Duodenal mucosa (tissue), 2 donors: ENCODE measurements at regions not wholly inside any gene's neighbourhood (a gene's known extent, or its start where the extent isn't known, plus 50 kb on each side); places are given as distances from the start of the nearest gene placed in this dataset.

Experiments used
- H3K27ac ChIP-seq: one replicate; pipeline ENCODE4 v1.7.0; 2013; ENCODE audit warnings: low read depth, low read length
- H3K27me3 ChIP-seq, 2 donors: one replicate each; pipeline ENCODE4 v1.7.0; 2013; ENCODE audit warnings: low read length in 2 of 2, control low read depth in 1 of 2; ENCODE audit not compliant: insufficient read depth in 2 of 2, control insufficient read depth in 1 of 2
- H3K36me3 ChIP-seq, 2 donors: one replicate each; pipeline ENCODE4 v1.7.0; 2013; ENCODE audit warnings: low read length in 2 of 2, control low read depth in 1 of 2; ENCODE audit not compliant: insufficient read depth in 2 of 2, control insufficient read depth in 1 of 2
- H3K4me1 ChIP-seq, 2 donors: one replicate each; pipeline ENCODE4 v1.7.0; 2013; ENCODE audit warnings: low read length in 2 of 2, control low read depth in 1 of 2; ENCODE audit not compliant: insufficient read depth in 2 of 2, control insufficient read depth in 1 of 2
- H3K4me3 ChIP-seq, 2 donors: one replicate each; pipeline ENCODE4 v1.7.0; 2013; ENCODE audit warnings: low read length in 2 of 2, low read depth in 1 of 2
- H3K9ac ChIP-seq, 2 donors: one replicate each; pipeline ENCODE4 v1.7.0; 2013; ENCODE audit warnings: low read length in 2 of 2, low read depth in 1 of 2
- H3K9me3 ChIP-seq, 2 donors: one replicate each; pipeline ENCODE4 v1.7.0; 2013; ENCODE audit warnings: low read length in 2 of 2, control low read depth in 1 of 2; ENCODE audit not compliant: control insufficient read depth in 1 of 2

DNA sequence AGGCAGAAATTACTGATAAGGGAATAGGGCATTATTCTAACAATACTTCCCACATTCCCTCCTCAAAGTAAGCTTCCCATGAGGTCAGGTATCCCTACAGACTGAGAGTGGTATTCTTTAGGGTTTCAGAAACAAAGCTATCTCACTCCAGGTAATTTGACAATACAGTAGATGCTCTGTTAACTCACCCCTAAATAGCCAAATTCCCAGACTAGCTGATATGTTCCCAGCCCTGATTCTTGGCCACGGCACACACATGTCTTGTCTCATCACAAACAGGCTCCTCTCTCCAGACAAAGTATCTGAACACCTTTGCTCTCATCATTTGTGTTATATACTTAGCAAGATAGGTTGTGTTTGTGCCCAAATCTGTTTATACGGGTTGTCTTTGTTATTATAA, 139.9 kb downstream of the ZNF608 start:
- no peaks in the 10 kb centered on the region for H3K9me3 ChIP-seq
- H3K36me3 ChIP-seq = no peaks in the 10 kb centered on the region
- H3K9ac ChIP-seq = no peak overlapping the region
- H3K27me3 ChIP-seq = no peaks in the 10 kb centered on the region
- H3K27ac ChIP-seq = no peak overlapping the region
- no peaks in the 10 kb centered on the region for H3K4me1 ChIP-seq
- no peak overlapping the region for H3K4me3 ChIP-seq

DNA sequence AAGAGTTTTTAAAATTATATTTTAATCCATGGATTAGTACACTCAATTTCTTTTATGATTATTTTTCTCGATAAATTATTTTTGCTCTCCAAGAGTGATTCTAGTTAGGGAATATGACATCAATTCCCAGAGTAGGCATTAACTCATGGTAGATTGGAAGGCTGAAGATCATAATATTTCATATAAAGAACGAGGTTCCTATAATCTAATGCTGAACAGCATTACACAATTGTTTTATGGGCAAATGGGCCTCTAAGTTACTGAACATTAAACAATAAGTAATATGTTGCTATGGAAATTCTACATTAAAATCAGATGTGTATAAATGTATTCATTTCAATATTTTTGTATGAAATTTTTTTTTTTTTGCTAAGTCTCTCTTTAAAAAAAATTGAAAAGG, 140.3 kb downstream of the ZNF608 start:
- Histone ChIP-seq H3K27ac (no peak overlapping the region), H3K27me3 (no peaks in the 10 kb centered on the region), H3K4me1 (no peaks in the 10 kb centered on the region), H3K9me3 (no peaks in the 10 kb centered on the region), H3K4me3 (no peak overlapping the region), H3K36me3 (no peaks in the 10 kb centered on the region), H3K9ac (no peak overlapping the region)

DNA sequence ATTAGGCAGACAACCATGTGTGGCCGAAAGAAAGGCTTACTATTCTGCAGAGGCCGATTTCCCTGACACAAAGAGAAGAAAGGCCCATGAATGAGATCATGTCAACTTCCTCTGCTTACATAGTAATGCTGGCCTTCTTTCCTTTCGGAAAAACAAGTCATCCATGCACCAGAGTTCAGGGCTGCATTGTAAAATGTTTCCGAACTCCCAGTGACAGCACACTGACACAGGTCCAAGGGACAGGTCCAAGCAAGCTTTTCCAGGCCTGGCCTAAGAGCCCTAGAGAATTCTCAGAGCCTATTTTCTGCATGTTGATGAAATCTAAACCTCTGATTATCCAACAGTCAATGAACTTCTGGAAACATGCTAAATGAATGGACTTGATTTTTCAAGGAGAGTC, 140.9 kb downstream of the ZNF608 start:
- H3K4me3 ChIP-seq = no peak overlapping the region
- H3K9ac ChIP-seq = no peak overlapping the region
- H3K9me3 ChIP-seq = no peaks in the 10 kb centered on the region
- no peaks in the 10 kb centered on the region for H3K36me3 ChIP-seq
- H3K27me3 ChIP-seq = no peaks in the 10 kb centered on the region
- no peaks in the 10 kb centered on the region for H3K4me1 ChIP-seq
- H3K27ac ChIP-seq = no peak overlapping the region

DNA sequence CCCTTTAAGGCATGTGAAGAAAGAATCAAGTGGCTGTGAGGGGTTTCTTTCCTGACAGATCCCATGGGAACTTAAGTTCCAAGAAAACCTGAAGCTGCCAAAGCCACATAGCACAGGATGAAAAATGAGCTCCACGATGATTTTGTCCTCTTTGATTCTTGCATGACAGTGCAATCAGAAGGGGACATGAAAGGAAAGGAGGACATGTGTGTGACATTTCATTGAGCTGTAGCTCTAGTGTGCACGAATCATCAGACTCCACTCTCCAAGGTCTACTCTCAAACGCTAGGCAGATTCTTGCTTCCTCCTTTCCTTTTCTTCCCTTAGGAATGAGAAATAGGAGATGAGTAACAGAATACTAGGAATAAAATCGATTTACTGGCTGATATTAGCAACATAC, 142.0 kb downstream of the ZNF608 start:
- Histone ChIP-seq H3K27me3 (no peaks in the 10 kb centered on the region), H3K27ac (no peak overlapping the region)

DNA sequence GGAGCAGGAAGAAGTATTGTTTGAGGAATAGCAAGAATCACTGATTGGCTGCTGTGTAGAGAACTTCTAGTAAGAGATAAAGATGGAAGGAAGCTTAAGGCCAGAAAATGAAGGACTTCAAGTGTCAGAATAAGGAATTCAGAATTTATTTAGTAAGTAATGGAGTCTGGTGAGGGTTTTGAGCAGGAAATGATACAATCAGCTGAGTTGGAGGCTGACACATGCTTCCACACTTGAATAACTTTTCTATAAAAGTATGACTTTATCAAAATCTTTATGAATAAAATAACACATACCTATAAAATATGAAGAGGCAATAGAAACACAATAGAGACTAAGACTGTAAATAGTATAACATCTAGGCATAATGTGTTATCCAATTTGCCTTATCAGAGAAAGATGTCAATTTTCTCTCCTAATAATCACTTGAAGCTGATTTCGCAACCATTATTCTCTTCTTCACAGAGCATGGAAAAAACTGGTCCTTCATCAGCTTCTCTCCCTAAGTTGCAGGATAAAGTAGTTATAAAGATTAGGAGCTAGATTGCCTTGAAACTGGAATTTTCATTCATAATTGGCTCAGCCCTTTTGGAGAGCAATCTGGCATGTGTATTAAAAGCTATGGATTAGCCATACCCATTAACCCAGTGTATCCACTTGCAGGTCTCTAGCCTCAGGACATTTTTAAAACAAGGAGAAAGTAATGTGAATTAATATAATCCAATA, 143.4 kb downstream of the ZNF608 start:
- no peaks in the 10 kb centered on the region for H3K36me3 ChIP-seq
- peaks cover 0 to 14% of the 10 kb centered on the region in 2 donors for H3K4me1 ChIP-seq
- no peak overlapping the region for H3K4me3 ChIP-seq

More for the DNA sequence above, 142.0 kb downstream of the ZNF608 start:
- Histone ChIP-seq H3K36me3 (no peaks in the 10 kb centered on the region), H3K4me1 (peaks cover 0 to 8% of the 10 kb centered on the region in 2 donors), H3K4me3 (no peak overlapping the region), H3K9ac (no peak overlapping the region), H3K9me3 (no peaks in the 10 kb centered on the region)

DNA sequence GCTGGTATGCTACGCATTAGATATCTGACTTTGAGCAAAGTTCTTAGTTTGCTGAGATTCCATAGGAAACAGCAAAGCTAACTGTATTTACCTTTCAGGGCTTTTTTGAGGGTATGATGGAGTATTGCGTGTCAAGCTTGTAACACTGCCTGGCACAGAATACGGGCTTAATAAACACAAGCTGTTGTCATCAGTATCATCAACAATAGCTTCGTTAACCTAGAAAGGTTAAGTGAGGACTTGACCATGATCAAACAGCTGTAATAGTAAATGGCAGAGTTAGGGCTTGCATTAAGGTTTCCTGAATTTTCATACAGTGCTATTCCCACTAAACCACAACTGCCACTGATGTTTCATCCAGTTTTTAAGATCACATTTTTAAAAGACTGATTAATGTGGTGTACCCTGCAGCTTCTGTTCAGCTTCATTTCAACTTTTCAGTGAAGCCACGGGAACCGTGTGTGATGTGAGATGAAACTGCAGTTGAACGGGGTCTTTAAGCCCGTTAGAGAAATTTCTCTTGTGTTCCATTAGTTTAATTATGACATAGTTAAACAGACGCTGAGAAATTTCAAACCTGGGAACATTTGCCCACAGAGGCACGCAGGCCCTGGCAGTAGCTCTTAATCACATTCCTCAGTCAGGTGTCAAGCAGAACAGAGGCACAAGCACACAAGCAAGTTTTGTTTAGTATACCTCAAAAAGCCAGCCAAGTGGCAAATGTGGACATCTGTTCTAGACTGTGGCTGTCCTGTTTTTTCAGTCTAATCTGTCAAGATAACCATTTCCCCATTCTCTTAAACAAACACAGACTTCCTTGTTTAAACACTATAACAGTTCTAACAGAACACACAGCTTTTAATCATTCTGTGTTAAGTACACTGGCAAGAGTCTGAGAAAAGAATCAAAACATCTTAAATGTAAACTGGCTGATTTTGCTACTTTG, 147.1 kb downstream of the ZNF608 start:
- no peaks in the 10 kb centered on the region for H3K27me3 ChIP-seq
- no peak overlapping the region for H3K27ac ChIP-seq
- no peaks in the 10 kb centered on the region for H3K36me3 ChIP-seq
- H3K4me3 ChIP-seq = no peak overlapping the region
- H3K4me1 ChIP-seq = peaks cover under 1 to 22% of the 10 kb centered on the region in 2 donors
- no peaks in the 10 kb centered on the region for H3K9me3 ChIP-seq
- H3K9ac ChIP-seq = no peak overlapping the region

More for the DNA sequence above, 143.4 kb downstream of the ZNF608 start:
- Histone ChIP-seq H3K9me3 (no peaks in the 10 kb centered on the region), H3K27ac (no peak overlapping the region), H3K27me3 (no peaks in the 10 kb centered on the region), H3K9ac (no peak overlapping the region)

DNA sequence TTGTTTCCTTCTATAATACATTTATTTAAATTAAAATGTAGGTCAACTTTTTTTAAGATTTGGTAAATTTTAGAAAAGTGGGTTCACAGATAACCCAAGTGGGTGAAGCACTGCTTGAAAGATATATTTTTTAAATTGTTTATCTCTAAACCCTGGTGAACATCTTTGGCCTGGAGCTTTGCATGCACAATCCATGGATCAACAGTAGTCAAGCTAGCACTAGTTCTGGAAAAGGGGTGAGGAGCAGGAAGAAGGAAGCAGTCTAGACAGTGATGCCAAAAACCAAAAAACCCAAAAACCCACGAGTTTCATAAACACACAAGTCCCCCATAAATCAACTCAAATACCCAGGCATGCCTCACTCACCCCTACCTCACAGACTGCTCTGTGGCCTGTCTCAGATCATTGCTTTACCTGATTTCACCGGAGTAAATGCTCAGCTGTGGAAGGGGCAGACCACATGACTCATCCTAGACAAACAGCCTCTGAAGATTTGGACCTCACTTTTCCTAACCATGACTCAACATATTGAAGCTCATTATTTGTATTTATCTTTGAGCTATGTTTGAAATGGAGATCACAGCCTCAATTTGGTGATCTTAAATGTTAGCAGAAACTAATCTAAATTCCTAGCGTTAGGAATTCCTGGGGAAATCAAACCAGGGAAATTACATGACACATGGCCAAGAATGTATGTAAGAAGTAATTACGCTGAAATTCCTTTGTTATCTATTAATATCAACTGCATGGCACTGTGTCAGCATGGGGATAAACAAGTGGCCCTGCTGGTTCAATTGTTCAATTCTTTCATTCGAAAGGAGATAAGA, 149.6 kb downstream of the ZNF608 start:
- H3K9ac ChIP-seq = no peak overlapping the region
- peaks cover 3 to 22% of the 10 kb centered on the region in 2 donors for H3K4me1 ChIP-seq
- H3K9me3 ChIP-seq = no peaks in the 10 kb centered on the region
- H3K27ac ChIP-seq = no peak overlapping the region
- H3K27me3 ChIP-seq = no peaks in the 10 kb centered on the region
- H3K36me3 ChIP-seq = no peaks in the 10 kb centered on the region
- no peak overlapping the region for H3K4me3 ChIP-seq

DNA sequence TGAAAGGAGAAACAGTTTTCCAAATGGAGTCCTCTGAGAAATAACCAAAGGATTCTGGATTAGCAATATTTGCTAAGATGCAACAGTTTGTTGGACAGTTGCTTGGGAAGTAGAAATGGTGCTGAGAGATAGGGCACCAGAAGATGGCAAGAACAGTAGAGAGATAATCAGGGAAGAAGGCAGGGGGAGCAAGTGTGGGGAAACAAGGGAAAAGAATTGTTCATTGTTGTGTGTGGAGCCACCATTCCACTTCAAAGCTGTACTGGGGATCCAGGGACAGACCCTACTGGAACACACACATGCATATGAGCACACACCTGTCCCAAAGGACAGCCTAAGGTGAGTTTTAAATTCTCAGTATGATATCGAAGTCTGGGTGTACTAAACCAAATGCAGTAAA, 152.5 kb downstream of the ZNF608 start:
- Histone ChIP-seq H3K9ac (no peak overlapping the region), H3K4me1 (peaks cover 3 to 10% of the 10 kb centered on the region in 2 donors), H3K27me3 (no peaks in the 10 kb centered on the region), H3K9me3 (no peaks in the 10 kb centered on the region), H3K27ac (no peak overlapping the region), H3K36me3 (no peaks in the 10 kb centered on the region), H3K4me3 (no peak overlapping the region)

DNA sequence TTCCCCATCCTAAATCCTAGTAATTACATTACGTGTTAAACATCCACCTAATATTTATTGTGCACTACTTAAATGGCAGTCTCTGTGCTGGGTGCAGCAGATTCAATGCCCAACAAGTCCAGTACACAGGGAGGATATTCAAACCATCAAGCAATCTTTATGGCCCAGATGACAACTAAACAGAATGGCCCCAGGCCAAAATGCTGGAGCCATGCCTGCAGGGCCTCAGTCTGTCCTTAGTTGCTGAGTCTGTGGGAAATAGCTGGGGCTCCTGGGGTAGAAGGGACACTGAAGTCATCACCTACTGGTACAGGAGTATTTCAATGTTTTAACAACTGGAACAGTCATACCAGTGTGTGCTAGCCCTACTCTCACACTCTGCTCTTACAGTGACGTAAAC, 153.5 kb downstream of the ZNF608 start:
- no peak overlapping the region for H3K9ac ChIP-seq
- no peaks in the 10 kb centered on the region for H3K36me3 ChIP-seq
- no peak overlapping the region for H3K27ac ChIP-seq
- H3K27me3 ChIP-seq = no peaks in the 10 kb centered on the region
- peaks cover 3 to 8% of the 10 kb centered on the region in 2 donors for H3K4me1 ChIP-seq
- no peaks in the 10 kb centered on the region for H3K9me3 ChIP-seq
- no peak overlapping the region for H3K4me3 ChIP-seq
